HG03064 (cell line): ENCODE measurements at regions not wholly inside any gene's neighbourhood (a gene's known extent, or its start where the extent isn't known, plus 50 kb on each side); places are given as distances from the start of the nearest gene placed in this dataset.

ENCODE experiments used
- ATAC-seq: cut with Tn5 transposase; IDR thresholded peaks from one replicate; pipeline ENCODE4 v1.9.1; 2021; ENCODE audit warnings: low read depth; ENCODE audit not compliant: unreplicated experiment

GRCh38 chr6:19635728-19636127, 201.4 kb upstream of the ID4 start:
- ATAC-seq = no peak

- ATAC-seq = no peak
Observed at GRCh38 chr6:19637010-19637409, 200.2 kb upstream of the ID4 start.

GRCh38 chr6:19638931-19639330, 198.2 kb upstream of the ID4 start:
- ATAC-seq = no peak

GRCh38 chr6:19643287-19643686, 193.9 kb upstream of the ID4 start:
- ATAC-seq = no peak

GRCh38 chr6:19643713-19644112, 193.5 kb upstream of the ID4 start:
- no peak for ATAC-seq

- ATAC-seq = no peak
Observed at GRCh38 chr6:19655744-19656143, 181.4 kb upstream of the ID4 start.

GRCh38 chr6:19660123-19660910, 176.9 kb upstream of the ID4 start:
- no peak for ATAC-seq

GRCh38 chr6:19662911-19663310, 174.3 kb upstream of the ID4 start:
- no peak for ATAC-seq

- no peak for ATAC-seq
Observed at GRCh38 chr6:19663479-19663878, 173.7 kb upstream of the ID4 start.

- no peak for ATAC-seq
Observed at GRCh38 chr6:19664050-19664449, 173.1 kb upstream of the ID4 start.

GRCh38 chr6:19664878-19665612, 172.1 kb upstream of the ID4 start:
- ATAC-seq = no peak

GRCh38 chr6:19665613-19665909, 171.6 kb upstream of the ID4 start:
- no peak for ATAC-seq

- ATAC-seq = no peak
Observed at GRCh38 chr6:19668710-19669109, 168.5 kb upstream of the ID4 start.

- ATAC-seq = no peak
Observed at GRCh38 chr6:19669206-19669605, 168.0 kb upstream of the ID4 start.

- no peak for ATAC-seq
Observed at GRCh38 chr6:19682859-19683258, 154.3 kb upstream of the ID4 start.

- ATAC-seq = no peak
Observed at GRCh38 chr6:19690325-19691075, 146.7 kb upstream of the ID4 start.

- ATAC-seq = no peak
Observed at GRCh38 chr6:19691465-19692167, 145.6 kb upstream of the ID4 start.

- no peak for ATAC-seq
Observed at GRCh38 chr6:19692506-19693298, 144.5 kb upstream of the ID4 start.

GRCh38 chr6:19694697-19695096, 142.5 kb upstream of the ID4 start:
- ATAC-seq = no peak

GRCh38 chr6:19697744-19698290, 139.4 kb upstream of the ID4 start:
- no peak for ATAC-seq
